OCI-LY3 (cell line): ENCODE measurements at regions not wholly inside any gene's neighbourhood (a gene's known extent, or its start where the extent isn't known, plus 50 kb on each side); places are given as distances from the start of the nearest gene placed in this dataset.

Experiments used
- CTCF ChIP-seq: fragments of 200-600, 300-600 bp; sonication (generic); IDR thresholded peaks from 2 replicates; pipeline ENCODE4 v1.5.1; 2014; ENCODE audit warnings: antibody characterized with exemption, low read length, low read depth
- EZH2phosphoT487 ChIP-seq: fragments of 200-600 bp; shearing (Covaris generic); IDR thresholded peaks from 2 replicates; pipeline ENCODE4 v1.6.1; 2018; ENCODE audit warnings: antibody characterized with exemption, mixed run types, low read depth

- TF ChIP-seq CTCF (no peak), EZH2phosphoT487 (no peak)
Observed at GRCh38 chr21:38929142-38929541, 123.4 kb downstream of the ETS2 start.
